GM18951 (cell line): ENCODE measurements at regions not wholly inside any gene's neighbourhood (a gene's known extent, or its start where the extent isn't known, plus 50 kb on each side); places are given as distances from the start of the nearest gene placed in this dataset.
"Not testable (repeated sequence)": the region's sequence is repeated elsewhere in the genome, so short reads cannot be mapped to it uniquely, and the experiment has no call there.

Source experiments
- POLR2A ChIP-seq: IDR thresholded peaks from 4 replicates; pipeline ENCODE4 v1.6.1; 2011; ENCODE audit warnings: mild to moderate bottlenecking; ENCODE audit not compliant: insufficient read length, insufficient read depth; ENCODE audit errors: extremely low read depth
- in situ Hi-C: fragments of 300-500 bp; cut with MboI; formaldehyde crosslinking; loops from one replicate; pipeline ENCODE4 v1.12.0; 2022; ENCODE audit warnings: low sequenced_read_pairs, mixed read lengths, inconsistent platforms; ENCODE audit not compliant: unreplicated experiment

GRCh38 chr5:68041293-68041692 is 174.3 kb upstream of the PIK3R1 start:
- in situ Hi-C loops = no loop called here
- TF ChIP-seq POLR2A = no peak

- TF ChIP-seq POLR2A = no peak
- in situ Hi-C loops = no loop called here
Measured at GRCh38 chr5:68037546-68037945, 178.0 kb upstream of the PIK3R1 start.

DNA sequence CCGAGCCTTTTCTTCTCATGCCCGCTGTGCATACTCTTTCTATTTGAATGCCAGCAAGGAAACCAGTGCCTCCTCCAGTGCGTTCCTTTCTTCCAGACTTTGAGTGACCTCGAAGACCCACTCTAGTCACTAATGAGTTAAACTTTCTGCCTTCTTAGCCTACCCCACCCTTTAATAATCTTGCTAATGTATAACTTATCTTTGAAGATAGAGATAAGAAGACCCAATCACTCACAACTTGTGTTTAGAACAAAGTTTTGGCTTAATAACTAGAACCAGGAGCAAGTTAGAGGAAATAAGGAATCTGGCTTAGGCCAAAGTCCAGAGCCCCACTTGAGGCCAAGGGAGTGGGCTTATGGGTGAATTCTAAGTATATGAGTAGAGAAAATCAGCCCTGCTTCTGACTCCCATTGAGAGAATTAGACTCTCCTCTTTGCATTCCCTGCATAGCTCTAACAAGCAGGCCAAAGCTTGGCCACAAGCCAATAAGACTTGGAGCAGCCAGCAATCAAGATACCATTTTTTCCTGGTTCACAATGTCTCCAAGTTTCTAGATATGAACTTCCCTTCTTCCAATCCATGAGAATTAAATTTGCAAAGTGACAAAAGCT is 181.5 kb upstream of the PIK3R1 start:
- TF ChIP-seq POLR2A = no peak
- in situ Hi-C loops = no loop called here

DNA sequence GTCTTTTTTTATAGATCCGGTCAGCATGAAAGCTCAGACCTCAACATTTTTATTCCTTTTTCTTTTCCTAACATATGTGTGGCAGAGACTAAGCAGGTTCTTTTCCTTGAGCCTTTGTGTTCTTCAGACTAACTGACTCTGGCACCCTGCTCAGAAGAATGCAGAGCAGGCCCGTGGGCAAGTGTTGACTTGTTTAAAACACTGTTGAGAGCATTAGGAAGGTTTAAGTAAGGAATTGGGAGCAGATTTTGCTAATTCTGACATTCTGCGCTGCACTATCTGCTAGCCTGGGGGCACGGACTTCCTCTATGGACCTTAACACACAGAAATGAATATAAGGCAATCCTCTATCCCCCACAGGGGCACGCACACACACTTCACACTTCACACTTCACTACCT is 182.5 kb upstream of the PIK3R1 start:
- no peak for TF ChIP-seq POLR2A
- in situ Hi-C loops = no loop called here

DNA sequence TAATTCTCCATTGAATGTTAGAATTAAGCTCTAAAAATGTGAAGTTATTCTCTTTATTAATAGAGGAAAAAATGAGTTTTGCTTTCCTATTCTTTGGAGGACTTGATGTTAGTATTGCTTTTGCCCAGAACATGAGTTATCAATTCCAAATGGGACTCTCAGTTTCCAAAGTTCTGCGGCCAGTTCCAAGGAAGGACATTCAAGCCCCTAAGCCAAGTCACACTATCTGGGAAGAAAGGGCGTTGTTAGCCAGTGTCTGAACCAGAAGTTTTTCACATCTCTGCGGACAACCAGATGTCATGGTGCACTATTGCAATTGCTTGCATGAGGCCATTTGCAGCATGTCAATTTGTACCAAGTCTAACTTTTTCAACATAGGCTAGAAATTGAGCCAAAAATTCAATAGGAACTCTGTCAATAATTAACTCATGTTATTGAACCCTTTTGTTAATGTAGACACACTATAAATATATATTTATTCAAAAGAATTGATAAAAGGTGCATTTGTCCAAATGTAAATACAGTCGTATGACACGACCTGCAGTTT is 183.3 kb upstream of the PIK3R1 start:
- in situ Hi-C loops = no loop called here
- no peak for TF ChIP-seq POLR2A

- no peak for TF ChIP-seq POLR2A
- in situ Hi-C loops = no loop called here
Measured at GRCh38 chr5:68028131-68028727, 187.3 kb upstream of the PIK3R1 start.

- in situ Hi-C loops = no loop called here
- no peak for TF ChIP-seq POLR2A
Measured at GRCh38 chr5:68027519-68027918, 188.0 kb upstream of the PIK3R1 start.

- in situ Hi-C loops = no loop called here
- TF ChIP-seq POLR2A = no peak
Measured at GRCh38 chr5:68026092-68026885, 189.3 kb upstream of the PIK3R1 start.

- in situ Hi-C loops = no loop called here
- no peak for TF ChIP-seq POLR2A
Measured at GRCh38 chr5:68024426-68024825, 191.1 kb upstream of the PIK3R1 start.

GRCh38 chr5:68021916-68022315 is 193.6 kb upstream of the PIK3R1 start:
- TF ChIP-seq POLR2A = no peak
- in situ Hi-C loops = no loop called here

DNA sequence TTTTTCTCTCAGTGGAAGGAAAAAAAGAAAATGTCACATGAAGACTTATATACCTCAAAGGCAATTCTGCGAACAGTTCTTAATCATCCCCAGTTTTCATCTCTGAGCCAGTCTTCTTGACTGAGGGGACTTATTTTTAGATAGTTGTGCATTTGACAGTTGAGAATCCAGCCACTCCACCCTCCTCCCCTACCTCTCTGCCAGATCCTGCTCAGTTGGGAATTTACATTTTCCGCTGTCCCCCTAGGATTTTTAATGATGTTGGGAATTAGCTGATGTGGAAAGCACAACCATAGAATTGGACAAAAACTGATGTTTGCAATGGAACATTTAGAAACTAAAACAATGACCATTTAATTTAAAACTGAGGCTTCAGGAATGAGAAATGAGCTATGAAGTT is 194.3 kb upstream of the PIK3R1 start:
- TF ChIP-seq POLR2A = no peak
- in situ Hi-C loops = no loop called here

DNA sequence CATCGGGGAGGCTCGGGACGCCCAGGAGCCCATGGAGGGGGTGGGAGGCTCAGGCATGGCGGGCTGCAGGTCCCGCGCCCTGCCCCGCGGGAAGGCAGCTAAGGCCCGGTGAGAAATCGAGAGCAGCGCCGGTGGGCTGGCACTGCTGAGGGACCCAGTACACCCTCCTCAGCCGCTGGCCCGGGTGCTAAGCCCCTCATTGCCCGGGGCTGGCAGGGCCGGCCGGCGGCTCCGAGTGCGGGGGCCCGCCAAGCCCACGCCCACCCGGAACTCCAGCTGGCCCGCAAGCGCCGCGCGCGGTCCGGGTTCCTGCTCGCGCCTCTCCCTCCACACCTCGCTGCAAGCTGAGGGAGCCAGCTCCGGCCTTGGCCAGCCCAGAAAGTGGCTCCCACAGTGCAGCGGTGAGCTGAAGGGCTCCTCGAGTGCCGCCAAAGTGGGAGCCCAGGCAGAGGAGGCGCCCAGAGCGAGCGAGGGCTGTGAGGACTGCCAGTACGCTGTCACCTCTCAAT is 195.0 kb upstream of the PIK3R1 start:
- in situ Hi-C loops = not testable (repeated sequence)

DNA sequence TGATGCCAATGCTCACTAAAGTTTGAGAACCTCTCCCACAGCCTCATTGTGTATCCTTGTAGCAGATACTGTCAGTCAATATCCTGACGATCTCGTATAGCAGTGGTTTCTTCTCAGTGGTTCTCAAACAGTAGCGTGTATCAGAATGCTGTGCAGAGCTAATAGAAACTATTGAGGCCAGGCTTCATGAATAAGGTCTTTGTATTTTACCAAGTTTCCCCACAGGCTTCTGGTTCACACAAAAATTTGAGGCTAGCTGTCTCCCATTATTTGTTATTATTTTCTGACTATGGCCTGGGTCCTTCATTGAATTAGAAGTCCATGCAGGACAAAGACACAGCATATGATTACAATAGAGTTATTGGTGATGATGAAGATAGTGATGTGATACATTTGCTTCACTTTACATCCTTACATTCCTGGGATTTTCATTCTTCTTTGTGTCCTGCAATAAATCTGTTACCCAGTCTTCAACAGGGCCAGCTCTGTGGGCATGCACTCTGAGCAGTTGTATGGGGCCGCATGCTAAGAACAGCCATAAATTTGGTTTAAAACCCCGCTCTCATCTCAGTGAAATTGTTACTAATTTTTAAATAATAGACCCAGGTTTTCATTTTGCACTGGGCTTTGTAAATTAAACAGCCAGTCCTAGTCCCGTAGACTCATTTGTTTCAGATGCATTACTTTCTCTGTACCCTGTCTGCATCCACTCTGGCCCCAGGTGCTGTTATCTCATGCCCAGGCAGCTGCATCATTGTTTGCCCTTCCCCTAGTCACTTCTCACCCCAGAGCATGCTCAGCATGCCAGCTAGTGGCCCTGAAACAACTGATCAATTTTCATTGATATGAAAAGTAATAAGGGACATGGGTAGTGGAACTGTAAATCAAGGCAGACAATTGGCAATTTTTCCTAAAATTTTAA is 199.9 kb upstream of the PIK3R1 start:
- TF ChIP-seq POLR2A = no peak
- in situ Hi-C loops = no loop called here
